Naive B cell (primary cell): ENCODE measurements at regions not wholly inside any gene's neighbourhood (a gene's known extent, or its start where the extent isn't known, plus 50 kb on each side); places are given as distances from the start of the nearest gene placed in this dataset.
"Not testable (repeated sequence)": the region's sequence is repeated elsewhere in the genome, so short reads cannot be mapped to it uniquely, and the experiment has no call there.

Experiments used
- ATAC-seq, 2 donors: fragments of 150-1000 bp; cut with Tn5 transposase; 2 replicates each; pipeline ENCODE4 v1.10.0; 2021; ENCODE audit warnings: low read depth in 2 of 2, mild to moderate bottlenecking in 2 of 2, moderate library complexity in 2 of 2
- DNase-seq: peaks from one replicate; pipeline ENCODE4 v3.0.0; 2022
- H3K27ac Mint-ChIP-seq, 6 donors: one replicate each; pipeline ENCODE4 v1.8.0; 2020 to 2022; ENCODE audit warnings: mild to moderate bottlenecking in 6 of 6, mixed read lengths in 6 of 6, moderate library complexity in 5 of 6, inconsistent platforms in 2 of 6
- H3K27me3 Mint-ChIP-seq, 3 donors: one replicate each; pipeline ENCODE4 v1.8.0; 2021 to 2022; ENCODE audit warnings: mixed read lengths in 3 of 3, mild to moderate bottlenecking in 1 of 3
- H3K36me3 Mint-ChIP-seq, 2 donors: one replicate each; pipeline ENCODE4 v1.8.0; 2020 to 2022; ENCODE audit warnings: mixed read lengths in 2 of 2, inconsistent platforms in 1 of 2, mild to moderate bottlenecking in 1 of 2
- H3K4me1 Mint-ChIP-seq, 3 donors: one replicate each; pipeline ENCODE4 v1.8.0; 2020 to 2022; ENCODE audit warnings: mixed read lengths in 3 of 3, inconsistent platforms in 1 of 3, mild to moderate bottlenecking in 1 of 3, moderate library complexity in 1 of 3
- H3K4me3 Mint-ChIP-seq, 8 donors: one replicate each; pipeline ENCODE4 v1.8.0; 2020 to 2022; ENCODE audit warnings: mild to moderate bottlenecking in 8 of 8, mixed read lengths in 8 of 8, moderate library complexity in 8 of 8, inconsistent platforms in 2 of 8
- H3K9me3 Mint-ChIP-seq, 7 donors: one replicate each; pipeline ENCODE4 v1.8.0; 2020 to 2022; ENCODE audit warnings: mixed read lengths in 7 of 7, mild to moderate bottlenecking in 5 of 7, inconsistent platforms in 2 of 7, moderate library complexity in 1 of 7

- DNase-seq: no peak
- Mint-ChIP-seq H3K9me3 (peaks cover 6 to 33% (median 25%) of the 10 kb centered on the region in 7 donors), H3K27me3 (no peaks in the 10 kb centered on the region), H3K36me3 (no peaks in the 10 kb centered on the region), H3K4me3 (no peak overlapping the region), H3K27ac (no peak overlapping the region), H3K4me1 (no peaks in the 10 kb centered on the region)
- ATAC-seq: no peak
These were observed 1803.3 kb downstream of the SLITRK5 start for GRCh38 chr13:89474432-89474831.

- H3K4me1 Mint-ChIP-seq: no peaks in the 10 kb centered on the region
- H3K27ac Mint-ChIP-seq: no peak overlapping the region
These were observed 1814.9 kb downstream of the SLITRK5 start for GRCh38 chr13:89486065-89486464.

GRCh38 chr13:89486709-89487108 is 1815.5 kb downstream of the SLITRK5 start:
- no peak for DNase-seq
- ATAC-seq: no peak
- Mint-ChIP-seq H3K27me3 (no peaks in the 10 kb centered on the region), H3K9me3 (peaks cover 1 to 17% (median 7%) of the 10 kb centered on the region in 7 donors), H3K4me1 (no peaks in the 10 kb centered on the region), H3K4me3 (no peak overlapping the region), H3K36me3 (no peaks in the 10 kb centered on the region), H3K27ac (no peak overlapping the region)

More at GRCh38 chr13:89486065-89486464, 1814.9 kb downstream of the SLITRK5 start:
- no peaks in the 10 kb centered on the region for H3K36me3 Mint-ChIP-seq
- ATAC-seq (no peak), DNase-seq (no peak)
- H3K9me3 Mint-ChIP-seq: peaks cover 0 to 11% (median 2%) of the 10 kb centered on the region in 7 donors
- no peak overlapping the region for H3K4me3 Mint-ChIP-seq
- no peaks in the 10 kb centered on the region for H3K27me3 Mint-ChIP-seq

GRCh38 chr13:89490661-89491060 is 1819.5 kb downstream of the SLITRK5 start:
- no peaks in the 10 kb centered on the region for H3K27me3 Mint-ChIP-seq
- H3K27ac Mint-ChIP-seq: no peak overlapping the region
- H3K36me3 Mint-ChIP-seq: no peaks in the 10 kb centered on the region
- no peak overlapping the region for H3K4me3 Mint-ChIP-seq
- no peak for DNase-seq
- H3K4me1 Mint-ChIP-seq: no peaks in the 10 kb centered on the region
- H3K9me3 Mint-ChIP-seq: peaks cover 5 to 14% (median 8%) of the 10 kb centered on the region in 7 donors
- ATAC-seq: no peak

- DNase-seq: no peak
- Mint-ChIP-seq H3K27me3 (no peaks in the 10 kb centered on the region), H3K27ac (no peak overlapping the region), H3K4me1 (no peaks in the 10 kb centered on the region), H3K36me3 (no peaks in the 10 kb centered on the region), H3K4me3 (no peak overlapping the region), H3K9me3 (peaks cover 3 to 13% (median 9%) of the 10 kb centered on the region in 7 donors)
- no peak for ATAC-seq
These were observed 1825.3 kb downstream of the SLITRK5 start for GRCh38 chr13:89496478-89496877.

- Mint-ChIP-seq H3K9me3 (peaks cover 0 to 12% (median 6%) of the 10 kb centered on the region in 7 donors), H3K27me3 (no peaks in the 10 kb centered on the region), H3K36me3 (no peaks in the 10 kb centered on the region), H3K4me3 (no peak overlapping the region), H3K27ac (no peak overlapping the region), H3K4me1 (no peaks in the 10 kb centered on the region)
- DNase-seq (no peak), ATAC-seq (no peak)
These were observed 1826.5 kb downstream of the SLITRK5 start for GRCh38 chr13:89497658-89498057.

GRCh38 chr13:89502286-89502685 is 1831.1 kb downstream of the SLITRK5 start:
- H3K27ac Mint-ChIP-seq: no peak overlapping the region
- no peak overlapping the region for H3K4me3 Mint-ChIP-seq
- ATAC-seq (no peak), DNase-seq (no peak)
- peaks cover 0 to 9% (median 2%) of the 10 kb centered on the region in 7 donors for H3K9me3 Mint-ChIP-seq
- H3K4me1 Mint-ChIP-seq: no peaks in the 10 kb centered on the region
- no peaks in the 10 kb centered on the region for H3K36me3 Mint-ChIP-seq
- H3K27me3 Mint-ChIP-seq: no peaks in the 10 kb centered on the region

GRCh38 chr13:89514534-89515312 is 1832.8 kb upstream of the MIR17HG start:
- DNase-seq: no peak
- H3K4me1 Mint-ChIP-seq: no peaks in the 10 kb centered on the region
- no peak for ATAC-seq

GRCh38 chr13:89515948-89516347 is 1831.5 kb upstream of the MIR17HG start:
- H3K36me3 Mint-ChIP-seq: no peaks in the 10 kb centered on the region
- DNase-seq (no peak), ATAC-seq (no peak)
- H3K4me1 Mint-ChIP-seq: no peaks in the 10 kb centered on the region
- H3K9me3 Mint-ChIP-seq: peaks cover 2 to 12% (median 7%) of the 10 kb centered on the region in 7 donors
- no peak overlapping the region for H3K4me3 Mint-ChIP-seq
- H3K27me3 Mint-ChIP-seq: no peaks in the 10 kb centered on the region
- no peak overlapping the region for H3K27ac Mint-ChIP-seq

More at GRCh38 chr13:89514534-89515312, 1832.8 kb upstream of the MIR17HG start:
- H3K27me3 Mint-ChIP-seq: no peaks in the 10 kb centered on the region
- no peak overlapping the region for H3K4me3 Mint-ChIP-seq
- no peaks in the 10 kb centered on the region for H3K36me3 Mint-ChIP-seq
- H3K9me3 Mint-ChIP-seq: peaks cover 4 to 13% (median 11%) of the 10 kb centered on the region in 7 donors
- no peak overlapping the region for H3K27ac Mint-ChIP-seq

GRCh38 chr13:89518289-89519077 is 1829.0 kb upstream of the MIR17HG start:
- Mint-ChIP-seq H3K27me3 (no peaks in the 10 kb centered on the region), H3K27ac (no peak overlapping the region), H3K4me3 (no peak overlapping the region), H3K4me1 (no peaks in the 10 kb centered on the region), H3K36me3 (no peaks in the 10 kb centered on the region), H3K9me3 (peaks cover 0 to 14% (median 4%) of the 10 kb centered on the region in 7 donors)
- DNase-seq (no peak), ATAC-seq (no peak)

GRCh38 chr13:89520468-89520867 is 1827.0 kb upstream of the MIR17HG start:
- DNase-seq (no peak), ATAC-seq (no peak)
- no peaks in the 10 kb centered on the region for H3K36me3 Mint-ChIP-seq
- no peaks in the 10 kb centered on the region for H3K27me3 Mint-ChIP-seq
- no peak overlapping the region for H3K27ac Mint-ChIP-seq
- no peaks in the 10 kb centered on the region for H3K4me1 Mint-ChIP-seq
- H3K9me3 Mint-ChIP-seq: peaks cover 0 to 19% (median 5%) of the 10 kb centered on the region in 7 donors
- H3K4me3 Mint-ChIP-seq: no peak overlapping the region

- H3K27ac Mint-ChIP-seq: not testable (repeated sequence)
These were observed 1825.8 kb upstream of the MIR17HG start for GRCh38 chr13:89521672-89522071.

GRCh38 chr13:89541091-89542030 is 1806.1 kb upstream of the MIR17HG start:
- Mint-ChIP-seq H3K4me3 (no peak overlapping the region), H3K27ac (no peak overlapping the region), H3K4me1 (no peaks in the 10 kb centered on the region), H3K36me3 (no peaks in the 10 kb centered on the region), H3K27me3 (no peaks in the 10 kb centered on the region), H3K9me3 (peaks cover 3 to 9% (median 4%) of the 10 kb centered on the region in 7 donors)
- ATAC-seq (no peak), DNase-seq (no peak)

More at GRCh38 chr13:89521672-89522071, 1825.8 kb upstream of the MIR17HG start:
- not testable (repeated sequence) for DNase-seq, H3K4me3 Mint-ChIP-seq, H3K27me3 Mint-ChIP-seq, H3K4me1 Mint-ChIP-seq, H3K36me3 Mint-ChIP-seq, ATAC-seq
- H3K9me3 Mint-ChIP-seq: peaks cover 0 to 19% (median 5%) of the 10 kb centered on the region in 7 donors
